HG03103 (cell line): ENCODE measurements at regions not wholly inside any gene's neighbourhood (a gene's known extent, or its start where the extent isn't known, plus 50 kb on each side); places are given as distances from the start of the nearest gene placed in this dataset.
A peak's percentile ranks its signal among the peaks of the same experiment; 100 is the strongest.

Source experiments
- ATAC-seq: cut with Tn5 transposase; IDR thresholded peaks from one replicate; pipeline ENCODE4 v1.9.1; 2021; ENCODE audit warnings: low read depth; ENCODE audit not compliant: unreplicated experiment

DNA sequence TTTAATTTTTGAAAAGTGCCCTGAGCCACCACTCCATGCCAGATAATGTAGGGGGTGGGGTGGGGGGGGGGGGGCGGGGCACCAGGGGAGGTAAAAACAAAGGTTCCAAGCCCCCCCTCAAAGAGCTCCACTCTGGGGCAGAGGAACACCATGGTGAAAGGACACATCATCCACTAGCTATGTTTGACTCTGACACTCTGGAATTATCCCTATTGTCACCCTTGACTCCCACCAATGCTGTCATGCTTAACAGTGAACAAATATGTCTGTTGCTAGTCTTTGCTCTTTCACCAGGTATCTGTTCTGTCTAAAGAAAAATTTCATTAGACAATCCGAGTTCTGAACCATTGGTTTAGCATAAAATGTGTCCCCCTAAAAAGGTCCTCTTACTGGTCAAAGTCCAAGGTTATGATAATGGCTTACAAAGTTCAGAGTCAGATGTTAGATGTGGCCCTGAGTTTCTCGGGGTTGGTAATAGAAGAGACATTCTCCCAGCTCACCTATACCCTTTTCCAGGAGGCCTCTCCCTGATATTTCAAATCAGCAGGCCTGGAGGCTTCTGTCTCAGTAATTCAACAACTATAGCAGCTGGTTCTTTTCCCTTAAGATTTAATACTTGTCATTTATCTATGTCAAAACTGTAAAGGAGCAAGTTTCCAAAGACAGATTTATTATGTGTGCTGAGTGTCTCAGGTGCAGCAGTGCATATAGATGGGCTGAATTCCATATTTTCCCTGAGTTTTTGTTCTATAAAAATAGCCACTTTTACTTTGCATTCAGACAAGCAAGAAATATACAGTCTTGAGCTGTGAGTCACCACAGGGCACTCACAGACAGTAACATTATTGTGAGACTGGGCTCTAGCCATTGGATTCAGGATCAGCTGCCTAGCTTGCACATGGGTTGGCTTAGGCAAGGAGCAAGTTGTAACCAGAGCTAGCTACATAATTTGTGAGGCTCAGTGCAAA is 174.1 kb downstream of the CSNK2A3 start:
- no peak for ATAC-seq

DNA sequence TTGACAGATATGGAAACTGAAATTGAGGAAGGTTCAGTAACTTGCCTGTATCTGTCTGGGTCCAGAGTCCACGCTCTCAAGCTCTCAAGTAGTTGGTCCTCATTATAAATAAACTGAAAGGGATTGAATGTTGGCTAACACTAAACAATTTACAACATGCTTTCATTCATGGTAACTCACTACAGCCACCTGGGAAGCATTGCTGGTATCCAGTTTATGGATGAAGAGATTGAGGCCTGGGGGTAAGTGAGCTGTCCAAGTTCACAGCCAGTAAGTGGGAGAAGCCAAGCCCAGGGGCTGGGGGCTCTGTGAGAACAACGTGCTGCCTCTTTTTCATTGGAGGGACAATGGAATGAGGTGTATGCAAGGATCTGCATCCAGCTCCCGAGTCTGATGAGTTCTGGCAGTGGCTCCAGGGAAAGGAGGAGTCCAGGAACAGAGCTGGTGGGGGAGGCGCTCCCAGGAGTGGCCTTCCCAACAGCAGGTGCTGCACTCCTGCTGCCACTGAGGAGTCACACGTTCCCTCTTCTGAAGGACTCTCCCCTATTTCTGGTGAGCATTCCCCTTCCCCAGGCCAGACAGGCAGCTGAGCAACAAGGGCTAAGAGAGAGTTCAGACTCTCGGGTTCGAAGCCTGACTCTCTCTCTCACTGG is 175.8 kb downstream of the CSNK2A3 start:
- no peak for ATAC-seq

DNA sequence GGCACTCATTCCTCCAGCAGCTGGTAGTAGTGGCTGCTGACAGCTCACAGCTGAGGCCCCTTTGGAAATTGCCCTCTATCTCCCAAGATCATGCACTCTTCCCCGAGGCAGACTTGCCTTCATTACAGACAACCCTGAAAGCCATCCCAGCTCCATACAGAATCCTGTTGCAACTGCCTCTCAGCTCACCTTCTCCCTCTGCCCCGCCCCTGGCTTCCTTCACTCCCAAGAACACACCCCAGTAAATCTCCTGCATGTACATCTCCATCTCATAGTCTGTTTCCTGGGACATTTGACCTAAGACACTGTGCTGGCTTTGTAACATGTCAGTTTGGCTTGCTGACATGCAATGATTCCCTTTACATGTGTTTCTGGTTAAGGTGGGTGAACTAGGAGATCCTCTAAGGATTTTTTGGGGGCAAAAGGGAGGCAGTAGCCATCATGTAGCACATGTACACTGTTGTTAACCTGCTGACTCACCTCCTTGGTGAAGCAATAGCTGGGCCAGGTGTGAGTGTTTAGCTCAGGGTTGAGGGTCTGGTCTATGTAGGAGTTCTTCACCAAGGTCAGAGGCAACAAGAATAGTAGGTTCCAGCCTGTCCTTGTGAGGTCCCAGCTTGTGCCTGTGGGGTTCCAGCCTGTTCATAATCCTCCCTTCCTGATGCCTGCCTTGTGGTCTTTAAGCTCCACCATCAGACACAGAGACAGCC is 179.6 kb downstream of the CSNK2A3 start:
- no peak for ATAC-seq

DNA sequence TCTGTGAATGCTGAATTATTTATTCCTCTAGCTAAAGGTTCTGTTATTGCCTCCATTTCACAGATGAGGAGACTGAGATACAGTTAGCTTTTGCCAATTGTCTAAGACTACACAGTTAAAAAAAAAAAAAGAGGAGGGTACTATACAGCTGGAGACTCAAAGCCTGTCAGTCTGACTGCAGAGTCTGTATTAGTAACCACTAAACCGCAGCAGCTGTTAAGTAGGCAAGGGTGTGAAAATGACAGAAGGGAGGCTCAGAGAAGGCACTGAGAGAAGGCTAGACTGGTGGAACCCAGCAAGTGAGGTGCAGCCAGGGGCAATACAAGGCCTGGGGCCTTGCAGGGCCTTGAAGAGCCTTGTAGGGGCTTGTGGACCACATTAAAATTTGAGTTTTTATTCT is 181.2 kb downstream of the CSNK2A3 start:
- ATAC-seq, result peak; percentile 91

DNA sequence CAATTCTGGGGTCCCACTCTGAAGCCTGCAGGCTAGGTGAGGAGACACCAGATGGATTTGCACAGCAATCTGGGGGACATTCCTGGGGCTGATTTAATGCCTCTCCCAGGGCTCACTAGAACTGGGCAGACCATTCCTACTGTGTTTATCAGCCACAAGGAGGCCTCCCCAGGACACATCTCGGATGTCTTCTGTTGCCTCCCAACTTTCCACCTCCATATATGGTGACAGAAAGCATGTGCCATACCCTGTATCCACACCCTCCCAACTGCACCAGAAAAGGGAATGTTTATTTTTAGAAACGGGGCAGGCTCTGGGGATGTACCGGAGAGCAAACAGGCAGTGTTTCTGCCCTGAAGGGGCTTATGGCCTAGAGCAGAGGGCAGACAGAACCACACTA is 181.8 kb downstream of the CSNK2A3 start:
- ATAC-seq, result no peak

GRCh38 chr11:11170352-11171084 is 182.5 kb downstream of the CSNK2A3 start:
- no peak for ATAC-seq

DNA sequence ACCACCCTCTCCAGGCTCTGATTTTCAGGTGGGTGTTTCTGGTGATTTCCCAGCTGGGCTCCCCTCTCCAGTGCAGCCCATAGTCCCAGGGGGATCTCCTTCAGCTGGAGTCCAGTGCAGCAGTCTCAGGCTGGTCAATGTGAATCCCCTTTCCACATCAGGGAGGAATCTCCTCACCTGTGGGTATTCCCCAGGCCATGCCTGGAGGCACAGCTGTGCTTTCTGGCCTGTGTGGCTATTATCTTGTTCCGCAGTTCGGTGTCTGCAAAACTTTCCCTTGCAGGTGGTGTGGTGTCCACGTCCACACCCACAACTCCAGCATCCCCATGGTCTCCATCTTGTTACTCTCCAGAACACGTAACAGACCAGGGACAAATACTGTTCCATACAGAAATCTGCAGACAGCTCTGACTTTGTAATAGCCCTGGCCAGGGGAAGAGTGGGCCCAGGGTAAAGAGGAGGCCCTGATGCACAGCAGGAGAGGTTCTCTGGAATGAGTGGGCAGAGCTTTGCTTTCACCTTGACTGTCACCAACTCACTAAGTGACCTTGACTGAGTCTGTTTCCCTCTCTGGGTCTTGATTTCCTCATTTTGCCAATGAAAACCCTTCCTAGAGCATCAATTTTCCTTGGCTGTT is 183.2 kb downstream of the CSNK2A3 start:
- ATAC-seq, result no peak

DNA sequence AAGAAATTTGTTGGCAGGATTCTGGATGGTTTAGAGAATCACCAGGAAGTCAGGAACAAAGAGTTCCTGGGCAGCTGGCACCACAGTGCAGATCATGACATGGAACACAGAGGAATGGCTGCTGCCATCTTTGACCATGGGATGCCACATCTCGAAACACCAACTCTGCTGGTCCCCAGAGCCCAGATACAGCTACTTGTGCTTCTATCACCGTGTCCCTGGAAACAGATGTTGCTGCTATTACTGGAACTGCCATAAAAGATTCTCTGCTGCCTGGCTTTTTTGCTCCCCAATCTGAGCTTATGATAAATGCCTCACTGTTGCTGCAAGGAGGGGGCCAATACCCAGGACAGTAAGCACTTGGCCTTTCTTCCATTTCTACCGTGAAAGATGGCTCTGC is 185.2 kb downstream of the CSNK2A3 start:
- ATAC-seq, result no peak

- ATAC-seq, result no peak
Measured at GRCh38 chr11:11164334-11164690, 188.7 kb downstream of the CSNK2A3 start.

DNA sequence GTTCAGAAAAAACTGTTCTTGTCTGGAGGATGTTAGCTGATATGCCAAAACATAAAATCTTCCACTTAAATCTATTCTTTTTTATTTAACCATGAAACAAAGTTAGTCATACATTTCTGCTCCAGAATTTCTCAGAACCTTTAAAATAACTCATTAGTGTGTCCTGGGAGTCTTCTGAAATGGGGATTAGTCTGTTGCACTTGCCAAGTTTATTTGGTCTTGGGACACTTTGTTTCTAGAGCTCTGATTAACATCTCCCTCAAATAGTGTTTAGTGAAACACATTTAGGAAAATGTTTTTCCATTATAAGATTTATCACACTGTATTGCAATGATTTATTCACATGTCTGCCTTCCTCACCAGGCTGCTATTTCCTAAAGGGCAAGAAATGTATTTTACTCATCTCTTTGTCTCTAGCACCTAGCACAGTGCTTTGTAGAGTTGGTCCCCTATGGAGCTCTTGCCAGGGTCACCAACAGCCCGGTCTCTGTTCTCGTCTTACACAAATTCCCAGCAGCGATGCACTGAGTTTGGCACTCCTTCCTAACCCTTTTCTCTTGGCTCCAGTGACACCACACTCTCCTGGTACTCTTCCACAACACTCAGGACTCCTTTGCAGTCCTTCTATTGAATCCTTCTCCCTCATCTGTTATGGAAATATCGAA is 189.2 kb downstream of the CSNK2A3 start:
- ATAC-seq, result no peak

- ATAC-seq, result no peak
Measured at GRCh38 chr11:11163236-11163635, 189.8 kb downstream of the CSNK2A3 start.

DNA sequence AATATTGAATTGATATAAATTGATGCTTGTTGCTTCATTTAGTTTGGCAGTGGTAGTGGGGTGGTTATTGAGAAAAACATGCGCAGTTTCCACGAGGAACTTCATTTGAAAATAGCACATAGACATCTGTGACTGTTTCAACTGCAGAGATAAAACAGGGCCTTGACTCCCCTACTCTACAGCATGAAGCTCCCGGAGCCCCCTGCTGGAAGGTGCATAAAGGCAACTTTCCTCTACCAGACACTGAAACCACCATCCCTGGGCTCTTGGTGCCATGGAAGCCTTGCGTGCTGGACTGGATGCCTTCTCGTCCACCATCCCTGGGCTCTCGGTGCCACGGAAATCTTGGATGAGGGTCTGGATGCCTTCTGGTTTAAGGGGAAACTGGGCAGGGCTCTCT is 195.9 kb downstream of the CSNK2A3 start:
- no peak for ATAC-seq

DNA sequence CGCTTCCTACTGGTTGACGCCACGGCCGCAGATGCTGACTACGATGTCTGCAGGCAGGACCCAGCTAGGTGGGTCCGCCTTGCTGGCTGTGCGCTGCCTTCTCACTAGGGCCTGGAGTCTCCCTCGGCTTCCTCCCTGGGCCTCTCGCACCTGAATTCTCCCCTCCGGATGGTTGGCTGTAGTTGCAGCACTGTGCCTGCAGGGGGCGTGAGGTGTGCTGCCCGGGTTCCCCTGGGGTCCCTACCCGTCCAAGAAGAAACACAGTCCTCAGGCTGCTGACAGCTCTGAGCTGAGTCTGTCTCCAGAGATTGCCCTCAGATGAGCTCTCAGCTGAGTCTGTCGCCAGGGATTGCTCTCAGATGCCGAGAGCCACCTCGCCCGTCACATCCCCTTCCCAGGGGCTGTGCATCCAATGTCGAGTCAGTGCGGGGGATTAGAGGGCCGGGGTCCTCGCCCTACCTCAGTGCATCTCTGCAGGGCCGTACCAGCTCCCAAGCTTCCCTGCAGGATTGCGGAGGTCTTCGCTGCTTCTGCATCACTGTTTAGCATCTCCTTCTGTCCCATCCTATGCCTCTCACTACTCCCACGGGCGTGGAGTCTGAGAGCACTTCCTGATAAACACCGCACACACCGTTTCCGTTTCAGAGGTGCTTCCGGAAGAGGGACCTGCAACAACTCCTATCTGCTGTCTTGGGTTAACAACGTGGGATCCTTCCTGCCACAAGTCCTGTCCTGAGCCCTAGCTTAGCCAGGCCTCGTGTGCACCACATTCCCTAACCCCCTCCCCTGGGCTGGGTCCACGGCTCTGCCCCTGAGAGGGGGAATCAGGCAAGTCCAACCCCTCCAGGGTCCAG is 196.9 kb downstream of the CSNK2A3 start:
- no peak for ATAC-seq

DNA sequence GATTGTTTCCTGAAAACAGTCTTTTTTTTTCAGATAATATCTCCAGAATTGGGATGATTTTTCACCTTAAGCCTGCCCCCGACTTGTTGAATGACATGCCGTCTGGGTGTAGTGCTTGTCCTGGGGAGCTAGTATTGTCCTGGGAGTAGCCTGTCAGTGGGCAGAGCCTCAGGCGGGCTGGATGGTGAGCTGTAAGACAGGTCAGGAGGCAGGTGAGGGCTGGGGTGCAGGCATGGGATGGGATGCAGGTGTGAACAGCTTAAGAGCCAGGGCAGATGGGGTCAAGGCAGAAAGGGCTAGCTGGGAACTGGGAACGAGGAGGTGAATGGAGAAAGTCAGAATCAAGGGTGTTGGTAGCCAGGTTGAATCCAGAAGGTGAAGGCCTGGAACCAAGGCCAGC is 200.2 kb downstream of the CSNK2A3 start:
- no peak for ATAC-seq

GRCh38 chr11:11149671-11150459 is 203.2 kb downstream of the CSNK2A3 start:
- no peak for ATAC-seq

DNA sequence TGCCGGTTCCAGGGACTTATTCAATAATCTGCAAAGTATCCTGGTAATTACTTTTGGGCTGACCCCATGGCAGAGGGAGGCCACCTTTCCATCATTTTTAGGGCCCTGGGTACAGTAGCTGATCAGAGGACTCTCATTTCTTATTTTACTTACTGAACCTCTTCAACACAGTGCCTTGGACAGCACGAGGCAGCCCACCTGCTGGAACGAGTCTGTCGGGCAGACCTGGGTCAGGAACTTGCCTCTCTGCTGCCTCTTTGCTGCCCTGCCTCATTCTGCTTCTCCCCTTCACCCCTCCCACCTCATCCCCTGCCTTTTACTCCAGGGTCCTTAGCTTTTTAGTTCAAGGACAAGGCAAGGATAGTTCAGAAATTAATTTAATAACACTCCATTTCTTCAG is 204.5 kb downstream of the CSNK2A3 start:
- ATAC-seq, result no peak

DNA sequence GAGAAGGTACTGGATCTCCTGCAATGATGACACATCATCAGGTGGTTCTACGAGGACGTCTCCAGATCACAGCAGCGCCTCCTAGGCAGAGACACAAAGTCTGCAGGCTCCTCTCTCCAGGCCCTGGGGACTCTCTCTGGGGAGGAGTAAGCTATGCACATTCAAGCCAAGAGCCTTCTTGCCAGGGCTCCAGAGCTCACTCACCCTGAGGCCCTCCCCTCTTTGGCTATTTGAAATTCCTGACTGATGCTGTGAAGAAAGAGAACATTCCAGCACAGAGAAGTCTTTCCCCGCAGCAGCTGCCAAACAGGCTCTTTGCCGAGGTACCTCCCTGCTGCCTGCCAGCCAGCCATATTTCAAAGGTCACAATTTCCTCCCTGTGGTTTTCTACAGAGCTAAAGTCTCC is 204.9 kb downstream of the CSNK2A3 start:
- ATAC-seq, result no peak

DNA sequence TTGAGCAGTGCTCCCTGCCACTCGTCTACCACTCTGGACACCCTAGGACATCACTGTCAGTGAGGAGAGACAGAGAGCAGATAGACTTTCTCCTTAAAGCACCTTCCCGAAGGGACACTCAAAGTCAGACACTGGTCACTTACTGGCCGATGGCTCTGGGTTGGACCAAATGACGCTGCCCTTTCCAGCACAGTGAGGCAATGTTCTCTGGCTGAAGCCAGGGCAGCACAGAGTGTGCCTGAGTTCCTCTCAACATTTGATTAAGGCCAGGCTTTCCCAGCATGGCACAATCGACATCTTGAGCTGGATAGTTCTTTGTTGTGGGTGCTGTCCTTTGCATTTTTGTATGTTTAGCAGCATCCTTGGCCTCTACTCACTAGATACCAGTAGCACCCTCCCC is 206.2 kb downstream of the CSNK2A3 start:
- no peak for ATAC-seq
